ENCODE measurements at regions not wholly inside any gene's neighbourhood (a gene's known extent, or its start where the extent isn't known, plus 50 kb on each side); places are given as distances from the start of the nearest gene placed in this dataset.

- no peak for FAIRE-seq
- dilution Hi-C loops (cut with MboI; ENCODE audit: extremely low pct_ligation_motif_present, low sequenced_read_pairs) (no loop called here), intact Hi-C loops (cut with micrococcal nuclease) (no loop called here)
- no peaks in the 10 kb centered on the region for H3K4me1 ChIP-seq (ENCODE audit: control insufficient read depth, extremely low read depth, insufficient read depth, low read length)
- DNase-seq (ENCODE audit: low read depth, low spot score) = no peak
- H3K27ac ChIP-seq (ENCODE audit: insufficient read depth, low read depth, low read length) = no peak overlapping the region
- H3K27me3 ChIP-seq (ENCODE audit: control insufficient read depth in 2 of 2, insufficient read depth in 2 of 2, low read length in 2 of 2) = no peaks in the 10 kb centered on the region
- POLR2A ChIA-PET = no interaction called here
- CTCF ChIA-PET = interaction anchor here (0.6 to 1.7 kb wide), 2 partner anchors 12 to 17 kb away, joined by 3 to 5 read pairs; no protein-coding TSS in a partner anchor
- no peaks in the 10 kb centered on the region for H3K36me3 ChIP-seq (ENCODE audit: control insufficient read depth in 2 of 2, extremely low read depth in 1 of 2, insufficient read depth in 2 of 2, low read length in 2 of 2)
- no peaks in the 10 kb centered on the region for H3K9me1 ChIP-seq (replicated peaks; ENCODE audit: control insufficient read depth, extremely low read depth, insufficient read depth, low read length)
- no peaks in the 10 kb centered on the region for H4K20me1 ChIP-seq (replicated peaks; ENCODE audit: control insufficient read depth, extremely low read depth, insufficient read depth, low read length)
- no peak overlapping the region for H2AFZ ChIP-seq (ENCODE audit: low read depth, low read length)
- no peak overlapping the region for H3K9ac ChIP-seq (replicated peaks; ENCODE audit: extremely low read depth, insufficient read depth, low read length)
- H3K9me3 ChIP-seq (replicated peaks; ENCODE audit: control insufficient read depth, insufficient read depth, low read length) = no peaks in the 10 kb centered on the region
- no peak overlapping the region for H3K4me2 ChIP-seq (ENCODE audit: insufficient read depth, low read length)
- TF ChIP-seq EZH2 (IDR thresholded peaks at IDR 0.05; ENCODE audit: borderline replicate concordance, low read depth, low read length, severe bottlenecking) = no peak
- no TSS peak for BruUV-seq (replicated peaks)
- no peaks in the 10 kb centered on the region for H3K79me2 ChIP-seq (ENCODE audit: control insufficient read depth, insufficient read depth, low read length)
- H3K4me3 ChIP-seq (replicated peaks in 1 of 3; ENCODE audit: insufficient read depth in 1 of 3, low read depth in 1 of 3, low read length in 3 of 3) = no peak overlapping the region
Measured at GRCh38 chr12:90572778-90573177, 382.2 kb downstream of the CCER1 start.

- Histone ChIP-seq H3K27me3 (ENCODE audit: control insufficient read depth in 2 of 2, insufficient read depth in 2 of 2, low read length in 2 of 2) (no peaks in the 10 kb centered on the region), H3K9ac (replicated peaks; ENCODE audit: extremely low read depth, insufficient read depth, low read length) (no peak overlapping the region), H2AFZ (ENCODE audit: low read depth, low read length) (no peak overlapping the region), H3K4me1 (ENCODE audit: control insufficient read depth, extremely low read depth, insufficient read depth, low read length) (no peaks in the 10 kb centered on the region), H3K79me2 (ENCODE audit: control insufficient read depth, insufficient read depth, low read length) (no peaks in the 10 kb centered on the region), H4K20me1 (replicated peaks; ENCODE audit: control insufficient read depth, extremely low read depth, insufficient read depth, low read length) (no peaks in the 10 kb centered on the region), H3K9me3 (replicated peaks; ENCODE audit: control insufficient read depth, insufficient read depth, low read length) (no peaks in the 10 kb centered on the region), H3K9me1 (replicated peaks; ENCODE audit: control insufficient read depth, extremely low read depth, insufficient read depth, low read length) (no peaks in the 10 kb centered on the region), H3K4me3 (replicated peaks in 1 of 3; ENCODE audit: insufficient read depth in 1 of 3, low read depth in 1 of 3, low read length in 3 of 3) (no peak overlapping the region), H3K4me2 (ENCODE audit: insufficient read depth, low read length) (no peak overlapping the region), H3K27ac (ENCODE audit: insufficient read depth, low read depth, low read length) (no peak overlapping the region), H3K36me3 (ENCODE audit: control insufficient read depth in 2 of 2, extremely low read depth in 1 of 2, insufficient read depth in 2 of 2, low read length in 2 of 2) (no peaks in the 10 kb centered on the region)
- DNase-seq (ENCODE audit: low read depth, low spot score) (no peak), FAIRE-seq (no peak)
- BruUV-seq (replicated peaks) = no TSS peak
- ChIA-PET CTCF (no interaction called here), POLR2A (no interaction called here)
- no peak for TF ChIP-seq FOS (IDR thresholded peaks at IDR 0.05; ENCODE audit: borderline replicate concordance, insufficient read depth, low read length)
- TF ChIP-seq POLR2A (IDR thresholded peaks at IDR 0.05; ENCODE audit: low read depth, low read length) = no peak
- no peak for TF ChIP-seq MYC (IDR thresholded peaks at IDR 0.05; ENCODE audit: low read depth, low read length)
- no peak for TF ChIP-seq POLR2AphosphoS5 (IDR thresholded peaks at IDR 0.05; ENCODE audit: insufficient read depth, low read depth, low read length)
- TF ChIP-seq CTCF (IDR thresholded peaks at IDR 0.05; ENCODE audit: extremely low read depth in 1 of 2, insufficient read depth in 1 of 2, low read depth in 1 of 2, low read length in 2 of 2) = no peak
- TF ChIP-seq JUN (IDR thresholded peaks at IDR 0.05; ENCODE audit: borderline replicate concordance, insufficient read depth, insufficient read length, low read depth) = no peak
- no peak for TF ChIP-seq MAX (IDR thresholded peaks at IDR 0.05; ENCODE audit: insufficient read depth, insufficient read length)
- no peak for TF ChIP-seq GATA2 (IDR thresholded peaks at IDR 0.05; ENCODE audit: insufficient read depth, insufficient read length, low read depth, low read length)
- TF ChIP-seq EZH2 (IDR thresholded peaks at IDR 0.05; ENCODE audit: borderline replicate concordance, low read depth, low read length, severe bottlenecking) = no peak
- dilution Hi-C loops (cut with MboI; ENCODE audit: extremely low pct_ligation_motif_present, low sequenced_read_pairs) = no loop called here
- intact Hi-C loops (cut with micrococcal nuclease) = no loop called here
Measured at GRCh38 chr12:90569685-90570084, 385.3 kb downstream of the CCER1 start.
